GM12878 (cell line): ENCODE measurements at regions not wholly inside any gene's neighbourhood (a gene's known extent, or its start where the extent isn't known, plus 50 kb on each side); places are given as distances from the start of the nearest gene placed in this dataset.

Experiments
- ATAC-seq: fragments of 200-7000 bp; cut with Tn5 transposase; 3 replicates; pipeline ENCODE4 v1.9.1; 2020; ENCODE audit warnings: mild to moderate bottlenecking, moderate library complexity
- BruUV-seq: library from RNA; stranded (reverse); fragments of 400-500 nt; replicated peaks from 2 replicates; lab custom pipeline; 2021; lab: Mats Ljungman, UMichigan
- CTCF ChIA-PET: fragments of 300-600 bp; sonication (Branson Sonifier 250); formaldehyde crosslinking; extraction: SDS; loops from one replicate; lab custom pipeline; 2021; ENCODE audit warnings: inconsistent platforms; lab: Yijun Ruan, JAX
- POLR2A ChIA-PET: fragments of 350-600 bp; formaldehyde crosslinking; extraction: SDS; loops from one replicate; lab custom pipeline; 2021; ENCODE audit warnings: inconsistent platforms; lab: Charles Lee
- RAD21 ChIA-PET: fragments of 300-600 bp; sonication (Branson Sonifier 250); formaldehyde crosslinking; loops from one replicate; lab custom pipeline; 2023; ENCODE audit warnings: antibody characterized with exemption; ENCODE audit not compliant: unreplicated experiment; lab: Charles Lee
- SMC1A ChIA-PET: fragments of 300-600 bp; sonication (Branson Sonifier 250); formaldehyde crosslinking; loops from one replicate; lab custom pipeline; 2023; ENCODE audit not compliant: unreplicated experiment, uncharacterized antibody; lab: Charles Lee
- DNase-seq: peaks from one replicate; pipeline ENCODE4 v3.0.0-alpha.2; 2011; ENCODE audit warnings: low read depth, low spot score
- FAIRE-seq: peaks from 3 replicates; lab custom pipeline; 2011; peaks lifted over from hg19 to GRCh38; lab: Jason Lieb, UNC
- H2AFZ ChIP-seq: 2 replicates; pipeline ENCODE4 v1.6.0; 2011; ENCODE audit warnings: low read depth, low read length, control low read depth; ENCODE audit not compliant: control insufficient read depth
- H3K27ac ChIP-seq: 2 replicates; pipeline ENCODE4 v1.5.1; 2011; ENCODE audit warnings: control low read depth; ENCODE audit not compliant: control insufficient read depth, insufficient read depth
- H3K27me3 ChIP-seq, 2 experiments: replicated peaks in 1 of 2; 2 replicates each; pipeline versions ENCODE4 v1.6.0 to v1.6.1; 2011; ENCODE audit warnings: low read length in 1 of 2; ENCODE audit not compliant: control insufficient read depth in 2 of 2, insufficient read depth in 2 of 2
- H3K36me3 ChIP-seq, 2 experiments: 2 replicates each; pipeline ENCODE4 v1.5.1; 2011; ENCODE audit warnings: low read length in 1 of 2; ENCODE audit not compliant: control insufficient read depth in 2 of 2, insufficient read depth in 2 of 2
- H3K4me1 ChIP-seq: 2 replicates; pipeline ENCODE4 v1.6.1; 2011; ENCODE audit warnings: mild to moderate bottlenecking, low read length, moderate library complexity, mixed read lengths; ENCODE audit not compliant: control insufficient read depth, insufficient read depth
- H3K4me2 ChIP-seq: 2 replicates; pipeline ENCODE4 v1.6.0; 2011; ENCODE audit warnings: control low read depth; ENCODE audit not compliant: control insufficient read depth, insufficient read depth
- H3K4me3 ChIP-seq: fragments of 200-600 bp; sonication (generic); 2 replicates; pipeline ENCODE4 v1.5.1; 2016
- H3K79me2 ChIP-seq: 2 replicates; pipeline ENCODE4 v1.6.0; 2011; ENCODE audit warnings: low read length; ENCODE audit not compliant: control insufficient read depth, insufficient read depth
- H3K9ac ChIP-seq: 2 replicates; pipeline ENCODE4 v1.8.0; 2011; ENCODE audit warnings: low read length, control low read depth, mixed read lengths; ENCODE audit not compliant: control insufficient read depth, insufficient read depth
- H3K9me3 ChIP-seq: replicated peaks from 3 replicates; pipeline ENCODE4 v1.5.1; 2011; ENCODE audit warnings: mild to moderate bottlenecking, low read length; ENCODE audit not compliant: control insufficient read depth, insufficient read depth
- H4K20me1 ChIP-seq: 2 replicates; pipeline ENCODE4 v1.6.0; 2011; ENCODE audit not compliant: control insufficient read depth, insufficient read depth
- BACH1 ChIP-seq: fragments of 450-650 bp; IDR thresholded peaks from 2 replicates; pipeline ENCODE4 v1.6.1; 2017; ENCODE audit warnings: mild to moderate bottlenecking, borderline replicate concordance
- HDAC6 ChIP-seq: fragments of 200-600 bp; sonication (generic); IDR thresholded peaks from one replicate; pipeline ENCODE4 v1.8.0; 2017; ENCODE audit warnings: antibody characterized with exemption; ENCODE audit not compliant: unreplicated experiment
- NFYA ChIP-seq: IDR thresholded peaks from 2 replicates; pipeline ENCODE4 v1.6.1; 2011; ENCODE audit warnings: low read depth, mild to moderate bottlenecking, low read length, improper control_type of control experiment, borderline replicate concordance
- ZBTB11 ChIP-seq: fragments of 450-650 bp; formaldehyde crosslinking; IDR thresholded peaks from 2 replicates; pipeline ENCODE4 v1.5.0; 2022; ENCODE audit warnings: mild to moderate bottlenecking, missing genetic modification characterization
- WGBS: methylation state at CpG from one replicate; pipeline ENCODE4 v1.1.6; 2016; ENCODE audit warnings: low lambda C conversion rate; ENCODE audit not compliant: insufficient replicate concordance, insufficient coverage; ENCODE audit errors: missing lambda C conversion rate; 5-methylcytosine and 5-hydroxymethylcytosine counted together
- in situ Hi-C: fragments of 300-500 bp; cut with MboI; formaldehyde crosslinking; loops from 9 replicates; pipeline ENCODE4 v1.14.3; 2018; ENCODE audit warnings: mixed read lengths
- intact Hi-C: fragments of 100-400 bp; cut with micrococcal nuclease; formaldehyde crosslinking; loops from one replicate; pipeline ENCODE4 v1.14.2; 2022; ENCODE audit not compliant: unreplicated experiment
- TF ChIP-seq, protein P1 (sequence below): fragments of 450-650 bp; IDR thresholded peaks from 2 replicates; pipeline ENCODE4 v1.6.1; 2017; ENCODE audit warnings: borderline replicate concordance
- TF ChIP-seq, protein P2 (sequence below): fragments of 450-650 bp; IDR thresholded peaks from 2 replicates; pipeline ENCODE4 v1.6.1; 2017; ENCODE audit warnings: antibody characterized with exemption, mild to moderate bottlenecking, moderate library complexity

DNA sequence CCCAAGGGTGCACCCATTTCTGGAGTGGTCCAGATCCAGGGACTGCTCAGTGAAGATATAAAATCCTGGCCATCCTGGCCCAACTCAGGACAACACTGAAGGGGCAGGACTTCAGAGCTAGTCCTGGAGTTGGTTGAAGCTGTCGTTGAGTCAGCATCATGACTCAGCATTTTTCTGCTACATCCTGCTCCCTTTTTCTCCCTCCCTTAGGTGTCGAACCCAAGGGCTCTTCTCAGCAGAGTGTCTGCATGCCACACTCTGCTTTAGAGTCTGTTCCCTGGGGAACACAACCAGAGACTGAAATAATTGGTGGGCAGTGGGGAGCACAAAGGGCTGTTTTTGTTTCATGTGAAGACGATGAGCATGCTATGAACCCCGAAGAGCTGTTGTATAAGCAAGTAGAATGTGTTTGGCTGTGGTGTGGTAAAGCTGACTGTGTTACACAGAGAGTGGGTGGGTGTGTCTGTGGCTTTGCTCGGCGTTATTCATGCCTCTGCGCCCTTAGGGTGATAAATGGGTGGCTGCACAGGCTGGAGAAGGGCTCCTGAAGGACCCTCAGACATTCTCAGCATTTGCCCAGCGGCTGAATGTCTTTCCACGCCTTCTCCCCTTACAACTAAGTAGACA lies 167.2 kb downstream of the CYYR1 start:
- Histone ChIP-seq H3K9ac (no peak overlapping the region), H3K4me1 (no peaks in the 10 kb centered on the region), H3K36me3 (no peaks in the 10 kb centered on the region), H4K20me1 (no peaks in the 10 kb centered on the region), H3K79me2 (no peaks in the 10 kb centered on the region), H3K4me2 (peak overlapping the region; percentile 9; the same call in 1 of the 2 replicates), H3K27ac (no peak overlapping the region), H3K4me3 (no peak overlapping the region), H2AFZ (peak overlapping the region; percentile 23), H3K9me3 (no peaks in the 10 kb centered on the region; the same call in 2 of the 3 replicates), H3K27me3 (no peaks in the 10 kb centered on the region)
- TF ChIP-seq, protein P1, sequence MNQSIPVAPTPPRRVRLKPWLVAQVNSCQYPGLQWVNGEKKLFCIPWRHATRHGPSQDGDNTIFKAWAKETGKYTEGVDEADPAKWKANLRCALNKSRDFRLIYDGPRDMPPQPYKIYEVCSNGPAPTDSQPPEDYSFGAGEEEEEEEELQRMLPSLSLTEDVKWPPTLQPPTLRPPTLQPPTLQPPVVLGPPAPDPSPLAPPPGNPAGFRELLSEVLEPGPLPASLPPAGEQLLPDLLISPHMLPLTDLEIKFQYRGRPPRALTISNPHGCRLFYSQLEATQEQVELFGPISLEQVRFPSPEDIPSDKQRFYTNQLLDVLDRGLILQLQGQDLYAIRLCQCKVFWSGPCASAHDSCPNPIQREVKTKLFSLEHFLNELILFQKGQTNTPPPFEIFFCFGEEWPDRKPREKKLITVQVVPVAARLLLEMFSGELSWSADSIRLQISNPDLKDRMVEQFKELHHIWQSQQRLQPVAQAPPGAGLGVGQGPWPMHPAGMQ, result no peak
- peak; percentile 83 for TF ChIP-seq BACH1
- BruUV-seq, result no TSS peak
- ChIA-PET POLR2A (no interaction called here), RAD21 (no interaction called here), SMC1A (no interaction called here), CTCF (no interaction called here)
- DNase-seq (no peak), ATAC-seq (no peak), FAIRE-seq (no peak)
- under 1% methylated on average over 9 of the region's 9 CpGs for WGBS
- intact Hi-C loops (no loop called here), in situ Hi-C loops (no loop called here)

GRCh38 chr21:26405071-26405470 lies 168.0 kb downstream of the CYYR1 start:
- no peak overlapping the region for H3K9ac ChIP-seq
- WGBS, result 27% methylated on average over 4 of the region's 4 CpGs
- no peaks in the 10 kb centered on the region for H3K79me2 ChIP-seq
- no peaks in the 10 kb centered on the region for H3K36me3 ChIP-seq
- no peak overlapping the region for H3K4me2 ChIP-seq
- FAIRE-seq (no peak), DNase-seq (no peak), ATAC-seq (no peak)
- ChIA-PET SMC1A (no interaction called here), POLR2A (no interaction called here), RAD21 (no interaction called here), CTCF (no interaction called here)
- H3K27me3 ChIP-seq, result no peaks in the 10 kb centered on the region
- intact Hi-C loops, result no loop called here
- no peak overlapping the region for H3K4me3 ChIP-seq
- H3K27ac ChIP-seq, result no peak overlapping the region
- BruUV-seq, result no TSS peak
- no peaks in the 10 kb centered on the region for H4K20me1 ChIP-seq
- in situ Hi-C loops, result no loop called here
- no peaks in the 10 kb centered on the region; the same call in 2 of the 3 replicates for H3K9me3 ChIP-seq
- H3K4me1 ChIP-seq, result no peaks in the 10 kb centered on the region
- TF ChIP-seq ZBTB11 (CRISPR knock-in tag) (no peak), NFYA (no peak), HDAC6 (no peak)
- TF ChIP-seq, protein P2, sequence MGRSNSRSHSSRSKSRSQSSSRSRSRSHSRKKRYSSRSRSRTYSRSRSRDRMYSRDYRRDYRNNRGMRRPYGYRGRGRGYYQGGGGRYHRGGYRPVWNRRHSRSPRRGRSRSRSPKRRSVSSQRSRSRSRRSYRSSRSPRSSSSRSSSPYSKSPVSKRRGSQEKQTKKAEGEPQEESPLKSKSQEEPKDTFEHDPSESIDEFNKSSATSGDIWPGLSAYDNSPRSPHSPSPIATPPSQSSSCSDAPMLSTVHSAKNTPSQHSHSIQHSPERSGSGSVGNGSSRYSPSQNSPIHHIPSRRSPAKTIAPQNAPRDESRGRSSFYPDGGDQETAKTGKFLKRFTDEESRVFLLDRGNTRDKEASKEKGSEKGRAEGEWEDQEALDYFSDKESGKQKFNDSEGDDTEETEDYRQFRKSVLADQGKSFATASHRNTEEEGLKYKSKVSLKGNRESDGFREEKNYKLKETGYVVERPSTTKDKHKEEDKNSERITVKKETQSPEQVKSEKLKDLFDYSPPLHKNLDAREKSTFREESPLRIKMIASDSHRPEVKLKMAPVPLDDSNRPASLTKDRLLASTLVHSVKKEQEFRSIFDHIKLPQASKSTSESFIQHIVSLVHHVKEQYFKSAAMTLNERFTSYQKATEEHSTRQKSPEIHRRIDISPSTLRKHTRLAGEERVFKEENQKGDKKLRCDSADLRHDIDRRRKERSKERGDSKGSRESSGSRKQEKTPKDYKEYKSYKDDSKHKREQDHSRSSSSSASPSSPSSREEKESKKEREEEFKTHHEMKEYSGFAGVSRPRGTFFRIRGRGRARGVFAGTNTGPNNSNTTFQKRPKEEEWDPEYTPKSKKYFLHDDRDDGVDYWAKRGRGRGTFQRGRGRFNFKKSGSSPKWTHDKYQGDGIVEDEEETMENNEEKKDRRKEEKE, result no peak
- no peak overlapping the region for H2AFZ ChIP-seq
